ENCODE measurements at regions not wholly inside any gene's neighbourhood (a gene's known extent, or its start where the extent isn't known, plus 50 kb on each side); places are given as distances from the start of the nearest gene placed in this dataset.
"Not testable (repeated sequence)": the region's sequence is repeated elsewhere in the genome, so short reads cannot be mapped to it uniquely, and the experiment has no call there.

- no peak for DNase-seq
Measured at GRCh38 chr5:38680094-38680825, 123.8 kb upstream of the LIFR start.

- no peak for DNase-seq
Measured at GRCh38 chr5:38681029-38681706, 124.7 kb upstream of the LIFR start.

GRCh38 chr5:38681966-38682365 is 125.5 kb upstream of the LIFR start:
- DNase-seq = no peak

DNA sequence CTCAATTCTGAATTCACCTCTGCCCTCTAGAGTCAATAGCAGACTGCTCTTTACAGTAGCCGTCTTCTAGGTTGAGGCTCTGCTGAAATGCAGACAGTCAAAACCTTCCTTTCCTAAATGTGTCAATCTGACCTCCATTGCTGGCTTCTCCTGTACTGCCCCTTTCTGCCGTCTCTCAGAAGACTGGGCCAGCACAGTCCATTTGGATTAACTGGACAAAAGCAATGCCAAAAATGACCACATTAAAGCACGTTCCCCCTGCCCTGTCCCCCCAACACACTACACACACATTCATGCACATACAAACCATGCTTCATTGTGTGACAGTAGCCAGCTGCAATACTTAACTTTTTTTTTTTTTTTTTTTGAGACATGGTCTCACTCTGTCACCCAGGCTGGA is 130.2 kb upstream of the LIFR start:
- no peak for DNase-seq

GRCh38 chr5:38692346-38692745 is 135.9 kb upstream of the LIFR start:
- no peak for DNase-seq

DNA sequence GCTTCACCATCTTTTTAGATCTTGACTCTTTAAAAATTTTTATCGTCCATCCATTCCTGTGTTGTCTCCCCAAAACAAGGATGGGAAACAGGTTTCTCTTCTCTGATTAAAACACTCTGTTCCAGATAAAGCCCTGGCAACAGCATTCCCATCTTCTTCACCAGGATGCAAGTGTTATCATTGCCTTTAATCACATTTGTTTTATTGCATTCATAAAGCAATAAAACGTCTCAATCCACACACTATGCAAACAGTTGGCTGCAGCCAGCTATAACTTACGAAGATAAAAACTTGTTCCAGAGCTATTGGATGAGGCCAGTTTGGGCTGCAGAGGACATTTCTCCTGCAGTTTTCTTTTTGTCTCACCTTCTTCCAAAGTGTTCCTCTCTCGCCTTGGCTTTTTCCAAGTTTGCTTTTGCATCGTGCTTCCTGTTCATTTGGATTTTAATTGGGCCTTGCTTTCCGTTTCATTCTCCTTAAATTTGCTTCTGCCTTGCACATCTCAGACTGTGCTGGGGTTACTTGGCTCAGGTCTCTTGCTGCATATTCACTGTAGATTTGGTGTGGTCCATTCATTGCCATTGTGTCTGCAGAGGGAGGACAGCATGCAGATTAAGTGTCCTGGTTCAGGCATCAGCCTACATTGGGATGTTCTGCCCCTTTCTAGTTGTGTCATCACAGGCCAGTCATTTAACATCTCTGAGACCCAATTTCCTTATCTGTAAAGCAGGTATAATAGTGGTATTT is 136.5 kb upstream of the LIFR start:
- no peak for DNase-seq

DNA sequence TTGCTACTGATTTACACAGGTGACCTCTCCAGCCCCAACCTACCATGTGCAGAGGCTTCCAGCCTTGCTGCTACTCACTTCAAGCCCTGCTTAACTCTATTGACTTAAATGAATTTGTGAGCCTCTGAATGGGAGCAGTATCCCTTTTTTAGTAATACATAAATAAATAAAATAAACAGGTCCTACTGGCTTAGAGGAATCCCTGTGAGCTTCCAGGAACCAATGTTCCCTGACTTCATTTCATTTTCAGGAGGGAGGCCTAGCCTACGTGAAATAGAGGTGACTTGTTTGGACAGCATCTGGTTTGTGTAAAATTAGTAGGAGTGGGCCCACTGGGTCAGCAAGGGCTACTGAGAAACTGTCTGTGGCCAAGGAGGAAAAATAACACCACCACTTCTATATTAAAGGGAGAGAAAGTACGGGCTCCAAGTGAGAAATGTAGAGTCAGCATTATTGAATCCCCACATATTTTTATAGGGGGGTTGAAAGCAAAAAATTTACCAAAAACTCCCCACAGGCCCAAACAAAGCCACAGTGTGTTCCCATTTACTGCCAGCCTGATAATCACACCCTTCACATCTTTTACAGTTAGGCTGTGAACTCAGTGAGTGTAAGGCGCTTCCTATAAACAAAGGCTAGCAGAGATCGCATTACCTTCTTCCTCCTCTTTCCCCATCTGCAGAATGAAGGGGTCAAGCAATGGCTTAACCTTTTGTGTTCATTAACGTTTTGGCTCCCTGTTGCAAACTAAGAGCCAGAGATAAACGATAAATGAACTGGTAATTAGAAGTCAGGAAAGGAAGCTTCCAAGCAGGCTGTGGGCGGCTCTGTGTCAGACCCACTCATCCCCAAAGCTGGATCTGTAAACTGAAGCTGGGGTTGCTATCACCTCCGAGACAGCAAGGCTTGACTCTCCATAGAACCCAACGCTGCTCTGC is 138.8 kb upstream of the LIFR start:
- no peak for DNase-seq

DNA sequence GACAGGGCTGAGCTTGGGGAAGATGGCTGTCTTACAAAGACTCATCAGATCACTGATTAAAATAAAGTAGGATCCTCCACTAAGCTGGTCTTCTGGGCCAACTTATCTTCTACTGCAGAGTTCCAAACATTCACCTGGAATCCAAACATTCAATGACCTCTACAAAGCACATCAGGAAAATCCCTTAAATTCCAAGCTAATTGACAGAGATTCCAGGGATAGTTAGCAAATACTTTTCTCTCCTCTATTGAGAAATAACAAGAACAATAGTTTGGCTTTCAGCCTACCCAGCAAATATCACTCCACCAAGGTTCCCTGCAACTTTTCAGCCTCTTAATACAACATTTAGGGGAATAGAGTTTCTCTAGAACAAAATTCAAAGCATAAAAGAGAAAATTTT is 140.6 kb upstream of the LIFR start:
- DNase-seq = no peak

- DNase-seq = not testable (repeated sequence)
Measured at GRCh38 chr5:38705529-38705928, 140.3 kb upstream of the OSMR start.

DNA sequence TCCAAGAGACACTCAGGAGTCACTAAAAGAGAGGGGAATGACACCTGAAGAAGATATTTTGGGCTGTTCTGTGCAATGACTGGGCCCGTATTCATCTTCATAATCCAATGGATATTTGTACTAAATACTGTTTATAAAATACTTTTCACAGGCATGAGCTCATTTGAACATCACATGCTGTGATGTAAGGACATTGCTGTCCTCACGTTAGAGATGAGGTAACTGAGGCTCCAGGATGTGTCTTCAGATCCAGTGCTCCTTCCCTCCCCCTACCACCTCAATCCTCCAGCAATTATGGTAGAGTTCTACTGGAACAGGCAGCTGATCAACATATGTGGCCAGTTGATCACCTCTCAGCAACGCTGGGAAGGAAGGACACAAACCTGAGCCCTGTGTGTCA is 139.4 kb upstream of the OSMR start:
- no peak for DNase-seq

DNA sequence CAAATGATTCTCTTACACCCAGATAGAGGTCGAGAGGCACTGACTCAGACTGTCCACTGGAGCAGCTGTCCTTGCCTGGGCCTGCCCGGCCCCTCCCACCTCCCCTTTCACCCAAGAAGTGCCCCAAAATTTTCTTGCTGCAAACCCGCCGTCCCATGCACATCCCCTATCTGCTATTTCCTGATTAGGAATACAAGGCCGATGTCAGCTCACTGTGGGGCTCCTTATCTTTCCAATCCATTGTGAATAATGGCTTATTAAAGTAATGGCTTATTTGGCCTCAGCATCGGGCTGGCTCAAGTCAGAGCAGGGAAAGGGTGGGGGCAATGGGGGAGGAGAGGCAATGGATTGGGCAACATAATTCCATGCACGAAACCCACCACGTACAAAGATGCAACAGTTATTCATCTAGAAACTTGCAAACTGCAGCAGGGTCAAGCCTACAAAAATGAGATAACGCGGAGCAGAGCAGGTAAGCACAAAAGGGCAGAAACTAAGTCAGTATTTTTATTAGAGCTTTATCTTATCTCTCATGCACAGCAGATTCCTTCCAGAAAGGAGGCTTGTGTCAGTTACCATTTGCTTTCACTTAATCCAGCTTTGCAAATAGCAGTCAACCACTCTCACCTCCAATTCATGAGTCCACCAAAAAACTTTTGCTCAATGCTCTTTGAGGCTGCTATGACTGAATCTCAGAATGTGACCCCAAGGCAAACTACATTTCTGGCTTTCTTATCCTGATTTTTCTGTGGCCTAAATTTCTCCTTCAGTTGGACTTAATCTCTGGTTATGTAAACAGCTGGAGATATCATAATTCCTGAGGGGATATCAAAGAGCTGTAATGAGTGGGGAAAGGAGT is 138.2 kb upstream of the OSMR start:
- DNase-seq = no peak

DNA sequence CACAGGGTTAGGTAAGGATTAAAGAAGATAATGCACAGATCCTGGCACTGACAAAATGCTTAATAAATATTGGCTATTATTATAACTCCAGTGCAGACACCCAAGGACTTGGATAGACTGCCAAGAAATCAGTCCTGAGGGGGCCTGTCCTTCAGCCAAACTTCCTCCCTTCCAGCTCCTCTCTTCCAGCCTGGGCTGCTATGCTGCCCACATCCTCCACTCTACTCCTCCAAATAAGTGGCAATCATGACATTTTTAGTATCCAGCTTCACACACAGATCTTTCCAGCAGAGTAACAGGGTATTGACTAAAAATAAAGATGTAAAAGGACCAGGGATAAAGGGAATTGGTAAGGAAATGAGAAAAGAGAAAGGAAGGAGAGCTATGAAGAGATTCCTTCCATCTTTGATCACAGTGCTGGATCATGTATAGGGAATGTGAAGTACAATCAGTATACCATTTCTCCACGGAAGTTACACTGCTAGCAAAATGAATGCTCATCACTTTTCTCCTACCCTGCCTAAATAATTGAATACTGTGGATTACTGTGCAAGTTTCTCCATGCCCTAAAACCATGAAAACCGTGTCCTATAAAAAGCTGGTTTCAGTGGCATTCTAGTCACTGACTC is 136.0 kb upstream of the OSMR start:
- no peak for DNase-seq

GRCh38 chr5:38710627-38711026 is 135.2 kb upstream of the OSMR start:
- no peak for DNase-seq

GRCh38 chr5:38712391-38712790 is 133.4 kb upstream of the OSMR start:
- DNase-seq = no peak

GRCh38 chr5:38714240-38714639 is 131.6 kb upstream of the OSMR start:
- DNase-seq = no peak

- DNase-seq = no peak
Measured at GRCh38 chr5:38714703-38715355, 131.0 kb upstream of the OSMR start.

DNA sequence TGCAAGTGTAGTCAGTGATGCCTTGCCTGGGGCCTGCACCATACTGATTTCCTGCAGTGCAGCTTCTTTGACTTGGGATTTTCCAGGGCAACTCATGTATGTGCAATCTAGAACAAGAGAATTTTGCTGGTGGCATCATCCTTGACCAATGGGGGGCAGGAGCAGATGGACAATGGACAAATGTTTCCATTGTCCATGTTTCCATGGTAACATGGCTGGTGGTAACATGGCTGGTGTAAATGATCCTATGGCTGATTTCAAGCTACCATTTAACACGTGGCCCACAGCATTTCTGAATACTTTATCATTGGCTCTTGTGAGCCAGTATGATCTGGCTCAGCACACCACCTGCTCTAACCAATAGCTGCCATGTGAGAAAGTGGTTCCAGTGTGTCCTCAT is 130.1 kb upstream of the OSMR start:
- no peak for DNase-seq

- no peak for DNase-seq
Measured at GRCh38 chr5:38716516-38716915, 129.3 kb upstream of the OSMR start.

DNA sequence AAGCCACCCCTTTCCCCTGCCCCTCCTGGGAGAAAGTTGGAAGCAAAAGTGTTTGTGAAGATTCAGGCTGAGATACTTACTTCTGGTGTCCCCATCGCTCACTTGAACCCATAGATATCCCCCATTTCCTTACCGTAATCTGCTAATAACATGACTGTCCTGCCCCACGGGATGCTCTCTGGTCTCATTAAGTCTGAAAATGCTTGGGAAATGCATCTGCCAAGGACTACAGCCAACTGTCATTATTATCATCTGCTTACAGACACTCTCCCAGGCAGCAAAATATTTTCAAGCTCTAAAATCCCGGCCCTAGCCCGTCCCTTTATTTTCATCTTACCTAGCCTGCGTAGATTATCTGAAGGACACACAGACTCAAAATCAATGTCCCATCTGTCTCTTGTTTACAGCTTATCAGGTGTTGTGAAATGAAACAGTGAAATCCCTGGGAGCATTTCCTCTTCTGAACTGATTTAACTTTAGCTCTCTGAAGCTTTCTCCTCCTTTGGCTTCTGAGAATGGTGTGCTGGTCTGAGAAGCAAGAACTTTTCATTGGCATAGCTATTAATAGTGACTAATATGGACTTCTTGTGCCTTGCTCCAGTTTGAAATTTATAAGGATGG is 126.9 kb upstream of the OSMR start:
- no peak for DNase-seq

DNA sequence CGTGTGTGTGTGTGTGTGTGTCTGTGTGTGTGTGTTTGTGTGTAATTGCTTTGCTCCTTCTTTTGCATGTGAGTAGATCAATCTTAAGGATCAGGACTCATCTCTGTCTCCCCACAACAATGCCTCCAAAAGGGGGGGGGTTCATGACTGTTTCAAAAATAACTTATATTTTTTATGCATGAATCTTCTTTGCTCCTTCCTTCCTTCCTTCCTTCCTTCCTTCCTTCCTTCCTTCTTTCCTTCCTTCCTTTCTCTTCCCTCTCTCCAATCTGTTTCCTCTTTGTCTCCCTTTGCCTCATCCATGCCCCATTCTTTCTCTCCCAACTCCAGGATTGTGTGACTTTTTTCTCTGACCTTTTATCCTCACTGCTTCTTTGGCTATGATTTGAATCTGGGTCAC is 126.4 kb upstream of the OSMR start:
- no peak for DNase-seq

All from SHP77 (cell line).